Testis (tissue), 2 donors: ENCODE measurements at regions not wholly inside any gene's neighbourhood (a gene's known extent, or its start where the extent isn't known, plus 50 kb on each side); places are given as distances from the start of the nearest gene placed in this dataset.

Source experiments
- DNase-seq: peaks from one replicate; pipeline ENCODE4 v3.0.0-alpha.2; 2019
- H3K27ac ChIP-seq, 2 donors: fragments of 200-600 bp; sonication (generic); one replicate each; pipeline ENCODE4 v1.5.1; 2019
- H3K27me3 ChIP-seq: fragments of 200-600 bp; sonication (generic); one replicate; pipeline ENCODE4 v1.5.1; 2019
- H3K36me3 ChIP-seq: fragments of 200-600 bp; sonication (generic); one replicate; pipeline ENCODE4 v1.5.1; 2017; ENCODE audit warnings: low read depth; ENCODE audit errors: missing control alignments
- H3K4me1 ChIP-seq: fragments of 200-600 bp; sonication (generic); one replicate; pipeline ENCODE4 v1.5.1; 2019
- H3K4me3 ChIP-seq, 2 donors: fragments of 200-600 bp; sonication (generic); one replicate each; pipeline ENCODE4 v1.5.1; 2017 to 2019
- H3K9me3 ChIP-seq: fragments of 200-600 bp; sonication (generic); one replicate; pipeline ENCODE4 v1.5.1; 2017
- POLR2A ChIP-seq: fragments of 450-650 bp; IDR thresholded peaks from one replicate; pipeline ENCODE4 v1.6.1; 2017; ENCODE audit warnings: antibody characterized with exemption, mild to moderate bottlenecking, moderate library complexity
- WGBS, 2 donors: methylation state at CpG; one replicate each; pipeline ENCODE4 v1.1.5; 2018; 5-methylcytosine and 5-hydroxymethylcytosine counted together
- intact Hi-C: fragments of 100-400 bp; cut with DNase I; formaldehyde crosslinking; loops from one replicate; pipeline ENCODE4 v1.15.1; 2023; ENCODE audit warnings: low total_unique reads
- TF ChIP-seq, protein P1 (sequence below), 3 experiments: fragments of 450-650 bp in 2 of 3; fragments of 200-600 bp in 1 of 3; sonication (generic) in 1 of 3; IDR thresholded peaks; one replicate each; pipeline ENCODE4 v1.5.1; 2016 to 2019; ENCODE audit warnings: antibody characterized with exemption in 3 of 3, mild to moderate bottlenecking in 2 of 3, moderate library complexity in 1 of 3

DNA sequence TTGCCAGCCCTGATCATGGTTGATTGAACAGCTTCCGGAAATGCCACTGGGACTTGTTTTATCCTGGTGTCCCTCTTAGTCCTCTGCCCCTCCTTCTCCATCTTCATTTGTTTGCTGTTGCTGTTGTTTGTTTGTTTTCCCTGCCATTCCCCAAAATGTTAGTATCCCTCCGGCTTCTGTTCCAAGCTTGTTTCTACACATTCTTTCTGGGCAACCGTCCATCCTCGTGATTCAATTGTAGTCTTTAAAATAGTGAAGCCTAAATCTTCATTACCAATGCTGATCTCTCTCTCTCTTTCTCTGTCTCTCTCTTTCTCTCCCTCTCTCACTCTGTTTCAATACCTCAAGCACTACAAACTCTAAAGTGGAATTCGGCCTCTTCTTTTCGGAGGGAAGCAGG is 649.3 kb upstream of the ARGLU1 start:
- no peaks in the 10 kb centered on the region for H3K27me3 ChIP-seq
- no peak for DNase-seq
- H3K4me3 ChIP-seq, result no peak overlapping the region
- no peaks in the 10 kb centered on the region for H3K9me3 ChIP-seq
- H3K36me3 ChIP-seq, result no peaks in the 10 kb centered on the region
- intact Hi-C loops, result no loop called here
- no peak for TF ChIP-seq POLR2A
- TF ChIP-seq, protein P1, sequence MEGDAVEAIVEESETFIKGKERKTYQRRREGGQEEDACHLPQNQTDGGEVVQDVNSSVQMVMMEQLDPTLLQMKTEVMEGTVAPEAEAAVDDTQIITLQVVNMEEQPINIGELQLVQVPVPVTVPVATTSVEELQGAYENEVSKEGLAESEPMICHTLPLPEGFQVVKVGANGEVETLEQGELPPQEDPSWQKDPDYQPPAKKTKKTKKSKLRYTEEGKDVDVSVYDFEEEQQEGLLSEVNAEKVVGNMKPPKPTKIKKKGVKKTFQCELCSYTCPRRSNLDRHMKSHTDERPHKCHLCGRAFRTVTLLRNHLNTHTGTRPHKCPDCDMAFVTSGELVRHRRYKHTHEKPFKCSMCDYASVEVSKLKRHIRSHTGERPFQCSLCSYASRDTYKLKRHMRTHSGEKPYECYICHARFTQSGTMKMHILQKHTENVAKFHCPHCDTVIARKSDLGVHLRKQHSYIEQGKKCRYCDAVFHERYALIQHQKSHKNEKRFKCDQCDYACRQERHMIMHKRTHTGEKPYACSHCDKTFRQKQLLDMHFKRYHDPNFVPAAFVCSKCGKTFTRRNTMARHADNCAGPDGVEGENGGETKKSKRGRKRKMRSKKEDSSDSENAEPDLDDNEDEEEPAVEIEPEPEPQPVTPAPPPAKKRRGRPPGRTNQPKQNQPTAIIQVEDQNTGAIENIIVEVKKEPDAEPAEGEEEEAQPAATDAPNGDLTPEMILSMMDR (IDR thresholded peaks at IDR 0.05), result no peak
- WGBS, 2 donors, result 77 to 88% methylated on average over 6 of the region's 6 CpGs
- H3K4me1 ChIP-seq, result no peaks in the 10 kb centered on the region
- no peak overlapping the region for H3K27ac ChIP-seq

DNA sequence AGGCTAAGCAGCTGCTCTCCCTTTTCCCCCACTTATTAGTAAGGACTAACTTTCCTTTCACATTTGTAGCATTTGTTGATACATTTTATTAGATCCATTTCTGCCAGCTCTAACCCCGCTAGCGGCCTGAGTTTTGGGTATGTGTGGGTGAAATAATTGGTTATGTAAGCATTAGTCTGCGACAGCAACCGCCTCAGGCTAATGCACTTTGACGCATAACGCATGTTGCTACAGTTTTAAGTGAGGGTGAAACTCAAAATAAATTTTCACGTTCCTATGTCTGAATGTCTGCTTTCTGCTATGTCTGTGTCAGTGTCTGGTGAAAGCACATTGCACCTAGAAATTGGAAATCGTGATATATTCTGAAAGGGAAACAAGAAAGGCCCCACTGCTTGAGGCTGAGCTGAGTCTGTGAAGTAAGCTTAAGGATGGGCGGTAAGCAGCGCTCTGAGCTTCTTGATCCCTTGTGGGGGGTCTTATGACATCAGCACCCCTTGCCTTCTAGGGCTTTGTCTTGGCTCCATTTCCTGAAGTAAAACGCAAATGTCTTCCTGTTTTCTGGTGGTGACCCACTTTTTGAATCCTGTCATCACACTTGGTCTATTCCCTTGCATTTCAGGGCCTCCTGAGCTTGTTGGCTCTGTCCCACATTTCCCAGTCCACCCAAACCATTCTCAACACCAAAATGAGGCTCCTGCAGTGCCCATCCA is 648.3 kb upstream of the ARGLU1 start:
- Histone ChIP-seq H3K4me1 (no peaks in the 10 kb centered on the region), H3K9me3 (no peaks in the 10 kb centered on the region), H3K27ac (no peak overlapping the region), H3K4me3 (no peak overlapping the region), H3K36me3 (no peaks in the 10 kb centered on the region), H3K27me3 (no peaks in the 10 kb centered on the region)
- 88 to 91% methylated on average over 11 of the region's 11 CpGs for WGBS, 2 donors
- intact Hi-C loops, result no loop called here
- no peak for TF ChIP-seq POLR2A
- TF ChIP-seq, protein P1 (IDR thresholded peaks at IDR 0.05), result no peak
- DNase-seq, result no peak

DNA sequence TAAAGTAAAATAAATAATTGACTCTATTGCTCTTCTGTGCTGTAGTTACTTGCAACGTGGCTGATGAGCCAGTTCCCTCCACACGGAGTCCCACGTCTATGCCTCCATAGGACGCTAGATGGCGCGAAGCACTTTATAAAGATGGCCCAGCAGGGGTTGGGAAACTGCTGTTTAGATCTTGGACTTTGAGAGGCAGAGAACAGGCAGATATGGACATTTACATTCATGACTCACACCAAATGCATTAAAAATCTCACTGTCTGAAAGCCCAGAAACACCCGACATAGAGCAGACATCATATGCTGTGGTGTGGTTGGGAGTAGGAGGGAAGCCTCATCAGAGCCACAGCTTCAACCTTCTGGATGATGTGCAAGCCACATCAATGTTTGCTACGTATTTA is 643.1 kb upstream of the ARGLU1 start:
- 16 to 21% methylated on average over 8 of the region's 8 CpGs for WGBS, 2 donors
- no peaks in the 10 kb centered on the region for H3K27me3 ChIP-seq
- no peak overlapping the region for H3K4me3 ChIP-seq
- no peaks in the 10 kb centered on the region for H3K4me1 ChIP-seq
- intact Hi-C loops, result no loop called here
- TF ChIP-seq POLR2A, result no peak
- TF ChIP-seq, protein P1 (IDR thresholded peaks at IDR 0.05), result peak; percentile 58 to 76 (median 66)
- no peaks in the 10 kb centered on the region for H3K36me3 ChIP-seq
- no peaks in the 10 kb centered on the region for H3K9me3 ChIP-seq
- peak; percentile 88 for DNase-seq
- no peak overlapping the region for H3K27ac ChIP-seq

DNA sequence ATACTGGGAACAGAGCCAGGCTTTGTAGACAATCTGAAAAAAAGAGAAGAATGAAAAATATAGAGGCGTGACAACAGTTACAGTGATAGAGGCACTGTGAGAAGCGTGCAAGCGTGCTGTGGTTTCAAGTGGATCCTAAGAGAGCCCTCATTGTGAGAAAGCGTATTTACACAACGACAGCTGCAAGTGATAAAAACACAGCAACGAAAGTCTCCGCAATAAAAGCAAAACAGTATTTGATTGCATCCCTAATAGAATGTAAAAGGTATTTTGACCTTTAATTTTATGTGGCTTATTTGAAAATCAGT is 642.7 kb upstream of the ARGLU1 start:
- no peak for DNase-seq
- intact Hi-C loops, result no loop called here
- Histone ChIP-seq H3K9me3 (no peaks in the 10 kb centered on the region), H3K36me3 (no peaks in the 10 kb centered on the region), H3K27ac (no peak overlapping the region), H3K4me1 (no peaks in the 10 kb centered on the region), H3K27me3 (no peaks in the 10 kb centered on the region), H3K4me3 (no peak overlapping the region)
- WGBS, 2 donors, result 30 to 40% methylated on average over 7 of the region's 7 CpGs
- TF ChIP-seq, protein P1 (IDR thresholded peaks at IDR 0.05), result no peak
- TF ChIP-seq POLR2A, result no peak
